Fibroblast of villous mesenchyme (primary cell): ENCODE measurements at regions not wholly inside any gene's neighbourhood (a gene's known extent, or its start where the extent isn't known, plus 50 kb on each side); places are given as distances from the start of the nearest gene placed in this dataset. TPM values are rescaled to one million over a fixed set of nuclear protein-coding genes. Genes with fewer than 3 reads are reported as not detected.

ENCODE experiments used
- small RNA-seq: library from RNA; depleted of rRNA; stranded (forward); fragments of <200 nt; gene quantifications from one replicate; pipeline ENCODE3, GENCODE V24; 2012

Small RNA genes in the stretch of these regions (small RNA-seq; reads per million reads assigned to genes)
- gene RNA5SP144, result not detected
